ENCODE measurements at regions not wholly inside any gene's neighbourhood (a gene's known extent, or its start where the extent isn't known, plus 50 kb on each side); places are given as distances from the start of the nearest gene placed in this dataset.

GRCh38 chr20:4555188-4555890 lies 130.9 kb upstream of the PRNP start:
- DNase-seq: peak; percentile 13

GRCh38 chr20:4554346-4554745 lies 131.9 kb upstream of the PRNP start:
- no peak for DNase-seq

- no peak for DNase-seq
These were observed 134.1 kb upstream of the PRNP start for GRCh38 chr20:4552075-4552640.

GRCh38 chr20:4550740-4551139 lies 135.5 kb upstream of the PRNP start:
- peak; percentile 6 for DNase-seq

- no peak for DNase-seq
These were observed 136.5 kb upstream of the PRNP start for GRCh38 chr20:4549711-4550259.

- no peak for DNase-seq
These were observed 137.7 kb upstream of the PRNP start for GRCh38 chr20:4548552-4548951.

GRCh38 chr20:4546786-4547185 lies 139.5 kb upstream of the PRNP start:
- peak; percentile 67 for DNase-seq

GRCh38 chr20:4546342-4546741 lies 139.9 kb upstream of the PRNP start:
- DNase-seq: no peak

- no peak for DNase-seq
These were observed 140.7 kb upstream of the PRNP start for GRCh38 chr20:4545526-4545925.

GRCh38 chr20:4544765-4545164 lies 141.5 kb upstream of the PRNP start:
- DNase-seq: no peak

- DNase-seq: no peak
These were observed 144.0 kb upstream of the PRNP start for GRCh38 chr20:4542270-4542669.

GRCh38 chr20:4534315-4534714 lies 151.9 kb upstream of the PRNP start:
- no peak for DNase-seq

GRCh38 chr20:4533368-4534133 lies 152.7 kb upstream of the PRNP start:
- no peak for DNase-seq

GRCh38 chr20:4532772-4533171 lies 153.5 kb upstream of the PRNP start:
- DNase-seq: no peak

GRCh38 chr20:4524792-4525191 lies 161.5 kb upstream of the PRNP start:
- DNase-seq: no peak

GRCh38 chr20:4524307-4524706 lies 161.9 kb upstream of the PRNP start:
- DNase-seq: no peak

GRCh38 chr20:4522310-4522709 lies 163.9 kb upstream of the PRNP start:
- no peak for DNase-seq

- no peak for DNase-seq
These were observed 164.9 kb upstream of the PRNP start for GRCh38 chr20:4521170-4521968.

- no peak for DNase-seq
These were observed 166.7 kb upstream of the PRNP start for GRCh38 chr20:4519534-4519933.

- no peak for DNase-seq
These were observed 169.4 kb upstream of the PRNP start for GRCh38 chr20:4516876-4517275.

GRCh38 chr20:4513720-4514119 lies 172.5 kb upstream of the PRNP start:
- peak; percentile 71 for DNase-seq

GRCh38 chr20:4512891-4513550 lies 173.2 kb upstream of the PRNP start:
- peak; percentile 72 for DNase-seq

Measured in NCI-H226 (cell line).